ENCODE measurements at regions not wholly inside any gene's neighbourhood (a gene's known extent, or its start where the extent isn't known, plus 50 kb on each side); places are given as distances from the start of the nearest gene placed in this dataset.

DNA sequence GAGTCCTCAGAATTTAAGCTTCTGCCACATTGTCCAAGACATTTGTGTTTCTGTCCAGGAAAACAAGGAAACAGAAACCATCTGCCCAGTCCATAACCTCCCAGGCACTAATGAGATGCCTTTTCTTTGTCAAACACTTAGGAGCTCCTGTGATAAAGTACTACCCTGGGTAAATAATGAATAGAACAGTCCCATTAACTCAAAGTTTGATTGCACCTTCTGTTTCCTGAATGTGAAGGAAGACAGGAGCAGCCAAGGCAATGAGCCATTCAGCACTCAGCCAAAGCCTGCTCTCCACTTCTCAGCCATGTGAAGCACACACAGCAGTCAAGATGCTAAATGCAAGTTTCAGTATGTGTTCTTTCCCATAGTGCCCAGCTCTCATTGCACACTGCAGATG is 199.8 kb downstream of the SEC16B start:
- in situ Hi-C loops (cut with MboI; ENCODE audit: low sequenced_read_pairs) = no loop called here
- Histone ChIP-seq H3K4ac (ENCODE audit: low read depth, low read length) (no peak overlapping the region), H2BK5ac (ENCODE audit: low read depth, low read length, poor library complexity, severe bottlenecking) (no peak overlapping the region), H2BK15ac (ENCODE audit: low read depth, low read length) (no peak overlapping the region), H4K20me1 (ENCODE audit: insufficient read depth, low read length) (no peaks in the 10 kb centered on the region), H2AK5ac (ENCODE audit: low read depth, low read length) (no peak overlapping the region), H2AK9ac (replicated peaks; ENCODE audit: low read depth, low read length, poor library complexity) (no peak overlapping the region), H3K27ac (ENCODE audit: insufficient read depth, low read length) (no peak overlapping the region), H3K14ac (replicated peaks; ENCODE audit: low read depth, low read length) (no peak overlapping the region), H3K4me2 (ENCODE audit: low read depth, low read length) (no peak overlapping the region), H2BK120ac (ENCODE audit: low read depth, low read length) (no peak overlapping the region), H3K23ac (ENCODE audit: low read depth, low read length) (no peak overlapping the region), H3K9ac (ENCODE audit: low read depth, low read length) (no peak overlapping the region), H4K8ac (ENCODE audit: low read depth in 2 of 2, low read length in 2 of 2) (no peak overlapping the region), H3K9me1 (ENCODE audit: insufficient read depth, low read length) (no peaks in the 10 kb centered on the region), H3K4me1 (ENCODE audit: control insufficient read depth, insufficient read depth, low read length) (no peaks in the 10 kb centered on the region), H2AFZ (replicated peaks; ENCODE audit: low read length, poor library complexity) (no peak overlapping the region), H3K27me3 (ENCODE audit: control insufficient read depth, insufficient read depth, low read length) (no peaks in the 10 kb centered on the region), H3K9me3 (ENCODE audit: control insufficient read depth, insufficient read depth, low read length) (peaks cover 2% of the 10 kb centered on the region; the same call in 1 of the 2 replicates), H3K79me1 (ENCODE audit: low read depth in 1 of 2, low read length in 2 of 2) (no peaks in the 10 kb centered on the region), H3K56ac (ENCODE audit: extremely low read depth, insufficient read depth, low read length) (no peak overlapping the region), H3K36me3 (ENCODE audit: control insufficient read depth, insufficient read depth, low read length) (no peaks in the 10 kb centered on the region), H4K91ac (ENCODE audit: insufficient read depth, low read depth, low read length) (no peak overlapping the region), H4K5ac (ENCODE audit: low read depth, low read length) (no peak overlapping the region), H3K18ac (ENCODE audit: low read depth, low read length) (no peak overlapping the region), H3K4me3 (ENCODE audit: insufficient read depth, low read depth, low read length) (no peak overlapping the region), H2BK20ac (ENCODE audit: low read depth, low read length) (no peak overlapping the region)
- BruUV-seq (replicated peaks) = no TSS peak
- ChIA-PET CTCF (interaction anchor here (0.5 kb wide), 1 partner anchor 213 kb away, joined by 3 read pairs; no protein-coding TSS in a partner anchor), POLR2A (ENCODE audit: unreplicated experiment) (no interaction called here)
- no peak for TF ChIP-seq RCOR1 (IDR thresholded peaks at IDR 0.05; ENCODE audit: insufficient replicate concordance, low read length)
- no peak for TF ChIP-seq NFE2L2 (IDR thresholded peaks at IDR 0.05; ENCODE audit: low read depth, low read length)
- DNase-seq (no peak), ATAC-seq (ENCODE audit: low read depth) (no peak)
- dilution Hi-C loops (cut with HindIII; ENCODE audit: low sequenced_read_pairs, unreplicated experiment) = no loop called here
- intact Hi-C loops (cut with micrococcal nuclease) = no loop called here
